Stomach (tissue), 8 donors: ENCODE measurements at regions not wholly inside any gene's neighbourhood (a gene's known extent, or its start where the extent isn't known, plus 50 kb on each side); places are given as distances from the start of the nearest gene placed in this dataset.

ENCODE experiments used
- DNase-seq, 2 donors: peaks; one replicate each; pipeline versions ENCODE4 v3.0.0 to v3.0.0-alpha.2; 2013 to 2019
- H3K27ac ChIP-seq, 5 donors: fragments of 200-600 bp in 4 of 5; sonication (generic) in 4 of 5; one replicate each; pipeline ENCODE4 v1.5.1; 2013 to 2019; ENCODE audit warnings: mild to moderate bottlenecking in 1 of 5, moderate library complexity in 1 of 5
- H3K27me3 ChIP-seq, 3 donors: fragments of 200-600 bp; sonication (generic); one replicate each; pipeline ENCODE4 v1.5.1; 2017 to 2019; ENCODE audit warnings: mixed run types in 1 of 3
- H3K36me3 ChIP-seq, 4 donors: fragments of 200-600 bp; sonication (generic); 1 replicate in 3 of 4; 2 replicates in 1 of 4; pipeline ENCODE4 v1.5.1; 2016 to 2019
- H3K4me1 ChIP-seq, 4 donors: fragments of 200-600 bp; sonication (generic); one replicate each; pipeline ENCODE4 v1.5.1; 2016 to 2019
- H3K4me3 ChIP-seq, 4 donors: fragments of 200-600 bp; sonication (generic) in 3 of 4; one replicate each; pipeline ENCODE4 v1.5.1; 2016 to 2019; ENCODE audit warnings: mild to moderate bottlenecking in 1 of 4
- H3K9me3 ChIP-seq, 4 donors: fragments of 200-600 bp; sonication (generic); one replicate each; pipeline ENCODE4 v1.5.1; 2016 to 2019
- CTCF ChIP-seq, 7 experiments: fragments of 450-650 bp in 4 of 7; fragments of 200-600 bp in 3 of 7; sonication (generic) in 3 of 7; IDR thresholded peaks; one replicate each; pipeline ENCODE4 v1.5.1; 2016 to 2019; ENCODE audit warnings: antibody characterized with exemption in 7 of 7, control low read depth in 2 of 7, mild to moderate bottlenecking in 1 of 7
- EP300 ChIP-seq: sonication (generic); formaldehyde crosslinking; IDR thresholded peaks from one replicate; pipeline ENCODE4 v1.6.1; 2017; ENCODE audit warnings: antibody characterized with exemption
- POLR2A ChIP-seq, 4 donors: fragments of 450-650 bp; IDR thresholded peaks; one replicate each; pipeline ENCODE4 v1.6.1; 2016; ENCODE audit warnings: antibody characterized with exemption in 4 of 4, control low read depth in 2 of 4, mild to moderate bottlenecking in 1 of 4, moderate library complexity in 1 of 4
- POLR2AphosphoS5 ChIP-seq, 3 donors: sonication (generic); formaldehyde crosslinking; IDR thresholded peaks; one replicate each; pipeline ENCODE4 v1.6.1; 2016; ENCODE audit warnings: antibody characterized with exemption in 3 of 3
- WGBS, 5 donors: extraction: QIAGEN DNeasy Blood & Tissue Kit in 3 of 5; methylation state at CpG; one replicate each; pipeline versions ENCODE4 v1.1.5 to v1.1.7; 2013 to 2018; 5-methylcytosine and 5-hydroxymethylcytosine counted together
- intact Hi-C: fragments of 100-400 bp; cut with DNase I; formaldehyde crosslinking; loops from one replicate; pipeline ENCODE4 v1.15.1; 2023; ENCODE audit warnings: low total_unique reads
- donor health status: healthy with polysubstance abuse.
- donor health status: Bipolar disorder and iron deficiency.
- donor health status: healthy.

DNA sequence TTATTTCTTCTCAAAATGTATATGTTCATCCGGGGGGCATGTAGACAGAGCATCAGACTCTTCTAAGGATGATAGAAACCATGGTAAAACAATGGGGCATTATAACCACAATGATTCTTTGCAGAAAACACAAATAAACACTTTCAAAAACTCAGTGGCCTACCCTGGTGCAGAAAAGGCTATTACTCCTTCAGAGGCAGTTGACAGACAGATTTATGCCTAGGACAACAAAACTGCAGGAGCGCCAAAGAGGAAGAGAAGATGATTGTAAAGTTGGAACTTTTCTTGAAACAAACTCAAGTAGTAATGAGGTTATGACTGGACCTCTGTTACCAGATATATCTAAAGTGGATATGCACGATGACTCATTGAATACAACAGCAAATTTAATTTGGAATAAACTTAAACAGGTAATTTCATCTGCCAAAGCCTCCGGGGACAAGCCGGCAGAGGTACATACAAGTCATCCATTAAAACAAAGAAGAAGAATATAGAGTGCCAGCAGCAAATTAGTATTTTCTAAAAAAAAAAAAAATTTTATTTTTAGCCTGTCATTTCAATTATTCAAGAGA lies 1068.4 kb upstream of the INTU start:
- WGBS, 5 donors: 84 to 89% (median 86%) methylated on average over 5 of the region's 5 CpGs
- Histone ChIP-seq H3K4me3 (no peak overlapping the region), H3K36me3 (no peaks in the 10 kb centered on the region), H3K4me1 (no peaks in the 10 kb centered on the region), H3K9me3 (peaks cover 0 to 6% (median 0%) of the 10 kb centered on the region in 4 donors), H3K27ac (no peak overlapping the region), H3K27me3 (no peaks in the 10 kb centered on the region)
- TF ChIP-seq POLR2A (IDR thresholded peaks at IDR 0.05): no peak
- no peak for TF ChIP-seq EP300
- TF ChIP-seq CTCF (IDR thresholded peaks at IDR 0.05): no peak
- no peak for TF ChIP-seq POLR2AphosphoS5 (IDR thresholded peaks at IDR 0.05)
- no peak for DNase-seq
- intact Hi-C loops: no loop called here

- H3K27me3 ChIP-seq: no peaks in the 10 kb centered on the region
- DNase-seq: no peak
- TF ChIP-seq EP300: no peak
- TF ChIP-seq POLR2AphosphoS5 (IDR thresholded peaks at IDR 0.05): no peak
- TF ChIP-seq POLR2A (IDR thresholded peaks at IDR 0.05): no peak
- no peak for TF ChIP-seq CTCF (IDR thresholded peaks at IDR 0.05)
- no peak overlapping the region for H3K4me3 ChIP-seq
- no peaks in the 10 kb centered on the region for H3K4me1 ChIP-seq
- H3K27ac ChIP-seq: no peak overlapping the region
- intact Hi-C loops: no loop called here
- WGBS, 5 donors: 60 to 74% (median 69%) methylated on average over 7 of the region's 7 CpGs
- H3K36me3 ChIP-seq: no peaks in the 10 kb centered on the region
- no peaks in the 10 kb centered on the region for H3K9me3 ChIP-seq
These were observed 1063.8 kb upstream of the INTU start for GRCh38 chr4:126568652-126569570.

DNA sequence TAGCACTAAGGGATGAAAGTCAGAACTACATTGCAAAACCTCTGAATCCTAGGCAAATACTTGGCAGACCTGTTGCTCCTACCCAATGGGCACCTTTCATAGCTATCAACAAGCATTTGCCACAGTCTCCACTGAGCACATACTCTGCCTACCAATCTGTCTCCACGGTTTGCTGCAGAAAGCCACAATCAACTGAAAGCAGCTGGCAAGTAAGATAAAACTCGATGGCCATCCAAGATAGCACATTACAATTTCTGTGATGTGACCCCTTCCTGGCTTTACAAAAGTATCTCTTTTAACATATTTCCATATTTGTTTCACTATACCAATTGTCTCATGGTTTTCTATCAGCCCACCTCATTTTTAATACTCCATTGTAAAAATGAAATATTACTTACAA lies 1060.5 kb upstream of the INTU start:
- Histone ChIP-seq H3K36me3 (no peaks in the 10 kb centered on the region), H3K9me3 (no peaks in the 10 kb centered on the region), H3K27ac (no peak overlapping the region), H3K4me1 (no peaks in the 10 kb centered on the region), H3K27me3 (no peaks in the 10 kb centered on the region), H3K4me3 (no peak overlapping the region)
- DNase-seq: no peak
- 35 to 49% (median 40%) methylated on average over 2 of the region's 2 CpGs for WGBS, 5 donors
- no peak for TF ChIP-seq EP300
- TF ChIP-seq POLR2AphosphoS5 (IDR thresholded peaks at IDR 0.05): no peak
- no peak for TF ChIP-seq POLR2A (IDR thresholded peaks at IDR 0.05)
- no peak for TF ChIP-seq CTCF (IDR thresholded peaks at IDR 0.05)
- intact Hi-C loops: no loop called here

- TF ChIP-seq POLR2AphosphoS5 (IDR thresholded peaks at IDR 0.05) (no peak), CTCF (IDR thresholded peaks at IDR 0.05) (no peak), EP300 (no peak), POLR2A (IDR thresholded peaks at IDR 0.05) (no peak)
- intact Hi-C loops: no loop called here
- H3K27ac ChIP-seq: no peak overlapping the region
- no peaks in the 10 kb centered on the region for H3K27me3 ChIP-seq
- H3K4me1 ChIP-seq: no peaks in the 10 kb centered on the region
- WGBS, 5 donors: 75 to 92% (median 82%) methylated on average over 1 to 2 of the region's 2 CpGs
- no peak for DNase-seq
- H3K9me3 ChIP-seq: peaks cover 0 to 31% (median 6%) of the 10 kb centered on the region in 4 donors
- H3K36me3 ChIP-seq: no peaks in the 10 kb centered on the region
- H3K4me3 ChIP-seq: no peak overlapping the region
These were observed 1050.0 kb upstream of the INTU start for GRCh38 chr4:126582737-126583136.
